ENCODE measurements at regions not wholly inside any gene's neighbourhood (a gene's known extent, or its start where the extent isn't known, plus 50 kb on each side); places are given as distances from the start of the nearest gene placed in this dataset.

GRCh38 chrX:113289503-113289902 lies 448.9 kb upstream of the AMOT start:
- H4K20me1 ChIP-seq (replicated peaks in 1 of 2; ENCODE audit: control insufficient read depth in 1 of 2, insufficient read depth in 2 of 2, low read length in 2 of 2), result no peaks in the 10 kb centered on the region
- no peak overlapping the region for H3K4me3 ChIP-seq (ENCODE audit: extremely low read depth in 1 of 4, insufficient read depth in 2 of 4, low read depth in 3 of 4, low read length in 4 of 4)
- H3K18ac ChIP-seq (ENCODE audit: extremely low read depth, low read length), result no peak overlapping the region
- H2BK15ac ChIP-seq (ENCODE audit: low read length), result no peak overlapping the region
- no peaks in the 10 kb centered on the region for H3K79me2 ChIP-seq (ENCODE audit: control insufficient read depth in 1 of 2, insufficient read depth in 2 of 2, low read length in 2 of 2)
- no peaks in the 10 kb centered on the region for H3K9me3 ChIP-seq (ENCODE audit: insufficient read depth in 2 of 2, low read depth in 1 of 2, low read length in 1 of 2)
- no peak overlapping the region for H3K56ac ChIP-seq (replicated peaks; ENCODE audit: insufficient read length, low read depth, low read length)
- no peak overlapping the region for H4K8ac ChIP-seq (ENCODE audit: extremely low read depth, insufficient read depth, low read length)
- no peaks in the 10 kb centered on the region for H3K4me1 ChIP-seq (replicated peaks in 1 of 4; ENCODE audit: control insufficient read depth in 3 of 4, insufficient read depth in 4 of 4, low read length in 3 of 4)
- H3K23ac ChIP-seq (ENCODE audit: insufficient read length), result no peak overlapping the region
- no peak overlapping the region for H2AFZ ChIP-seq (ENCODE audit: low read length)
- H2BK120ac ChIP-seq (replicated peaks; ENCODE audit: low read depth, low read length), result no peak overlapping the region
- no peaks in the 10 kb centered on the region for H3K79me1 ChIP-seq (ENCODE audit: low read depth, low read length)
- no peak overlapping the region for H2BK12ac ChIP-seq (ENCODE audit: low read depth, low read length)
- H3K23me2 ChIP-seq (ENCODE audit: low read depth, low read length), result no peaks in the 10 kb centered on the region
- CTCF ChIA-PET (ENCODE audit: partially characterized antibody), result no interaction called here
- no peak overlapping the region for H2AK5ac ChIP-seq (ENCODE audit: low read depth, low read length)
- no peak overlapping the region for H2BK5ac ChIP-seq (ENCODE audit: low read depth, low read length)
- H4K91ac ChIP-seq (replicated peaks; ENCODE audit: insufficient read length, low read length), result no peak overlapping the region
- DNase-seq (ENCODE audit: low read depth in 1 of 2, low spot score in 2 of 2), result no peak
- H3K36me3 ChIP-seq (ENCODE audit: control insufficient read depth in 2 of 4, insufficient read depth in 4 of 4, low read length in 3 of 4), result no peaks in the 10 kb centered on the region
- FAIRE-seq, result no peak
- H3K4ac ChIP-seq (replicated peaks; ENCODE audit: insufficient read length, low read depth, low read length), result no peak overlapping the region
- no peak overlapping the region for H3K27ac ChIP-seq (ENCODE audit: low read depth, low read length)
- H3K4me2 ChIP-seq (ENCODE audit: insufficient read depth in 1 of 2, low read depth in 2 of 2, low read length in 2 of 2), result no peak overlapping the region
- POLR2A ChIA-PET (ENCODE audit: partially characterized antibody), result no interaction called here
- no peak overlapping the region for H4K5ac ChIP-seq (ENCODE audit: insufficient read length, low read depth, low read length)
- no peak overlapping the region for H3K9ac ChIP-seq (replicated peaks in 1 of 4; ENCODE audit: extremely low read depth in 1 of 4, low read depth in 3 of 4, low read length in 3 of 4)
- 86% methylated on average over 1 of the region's 1 CpG; no CpG with 5 or more reads in 1 of the 2 experiments for WGBS, 2 experiments (ENCODE audit: extremely low coverage in 1 of 2, insufficient coverage in 1 of 2, insufficient read length in 1 of 2, insufficient replicate concordance in 2 of 2, low coverage in 1 of 2, low lambda C conversion rate in 2 of 2, missing lambda C conversion rate in 1 of 2)
- no peak overlapping the region for H2BK20ac ChIP-seq (ENCODE audit: low read length)
- no peaks in the 10 kb centered on the region for H3K27me3 ChIP-seq (replicated peaks in 1 of 4; ENCODE audit: control insufficient read depth in 3 of 4, extremely low read depth in 1 of 4, insufficient read depth in 3 of 4, low read length in 3 of 4)
- no peak overlapping the region for H3K14ac ChIP-seq (ENCODE audit: insufficient read length)
- TF ChIP-seq CBX8 (IDR thresholded peaks at IDR 0.05; ENCODE audit: borderline replicate concordance, low read depth, low read length), result no peak
